HG02610 (cell line): ENCODE measurements at regions not wholly inside any gene's neighbourhood (a gene's known extent, or its start where the extent isn't known, plus 50 kb on each side); places are given as distances from the start of the nearest gene placed in this dataset.
"Not testable (repeated sequence)": the region's sequence is repeated elsewhere in the genome, so short reads cannot be mapped to it uniquely, and the experiment has no call there.

Experiments
- ATAC-seq: cut with Tn5 transposase; IDR thresholded peaks from one replicate; pipeline ENCODE4 v1.9.1; 2021; ENCODE audit warnings: mild to moderate bottlenecking, moderate library complexity; ENCODE audit not compliant: unreplicated experiment

DNA sequence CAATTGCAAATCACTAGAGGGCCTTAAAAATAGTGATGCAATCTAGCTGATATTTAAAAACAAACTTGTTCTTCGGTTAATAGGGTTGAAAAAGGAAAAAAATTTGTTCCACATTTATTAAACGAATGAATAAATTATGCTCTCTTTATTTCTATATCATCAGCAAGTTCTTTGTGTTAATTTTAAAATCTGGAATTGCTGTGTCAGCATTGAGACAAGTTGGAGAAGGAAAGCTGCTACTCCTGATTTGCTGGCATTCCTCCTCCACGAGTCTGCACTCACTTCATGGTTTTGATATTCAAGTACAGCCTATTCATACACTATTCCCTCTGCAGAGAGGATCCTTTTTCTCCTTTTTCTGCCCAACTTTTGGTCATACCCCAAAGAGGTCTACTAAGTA, 117.6 kb downstream of the MRPL39 start:
- ATAC-seq: no peak

DNA sequence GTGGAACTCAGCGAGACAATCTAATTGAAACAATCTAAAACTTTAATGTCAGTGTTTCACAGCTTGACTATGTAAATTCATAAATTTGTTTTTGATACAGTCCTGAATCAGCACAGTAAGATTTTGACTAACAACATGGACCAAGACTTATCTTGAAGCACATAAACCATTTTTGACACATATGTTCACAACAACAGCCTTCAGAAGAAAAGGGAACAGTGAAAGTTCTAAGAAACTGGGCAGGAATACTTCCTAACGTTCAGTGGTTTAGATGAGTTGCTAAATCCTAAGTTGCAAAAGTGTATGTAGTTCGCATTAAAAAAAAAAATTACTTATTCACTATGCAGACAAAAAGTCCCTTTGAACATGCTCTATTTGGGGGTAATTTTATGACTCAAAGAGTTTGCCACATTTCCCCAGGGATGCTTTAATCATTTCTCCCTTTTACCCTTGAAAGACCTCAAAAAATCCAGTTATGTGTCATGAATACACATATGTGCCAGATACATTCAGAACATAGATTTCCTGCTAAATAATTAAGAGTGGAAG, 120.2 kb downstream of the MRPL39 start:
- peak; percentile 79 for ATAC-seq

DNA sequence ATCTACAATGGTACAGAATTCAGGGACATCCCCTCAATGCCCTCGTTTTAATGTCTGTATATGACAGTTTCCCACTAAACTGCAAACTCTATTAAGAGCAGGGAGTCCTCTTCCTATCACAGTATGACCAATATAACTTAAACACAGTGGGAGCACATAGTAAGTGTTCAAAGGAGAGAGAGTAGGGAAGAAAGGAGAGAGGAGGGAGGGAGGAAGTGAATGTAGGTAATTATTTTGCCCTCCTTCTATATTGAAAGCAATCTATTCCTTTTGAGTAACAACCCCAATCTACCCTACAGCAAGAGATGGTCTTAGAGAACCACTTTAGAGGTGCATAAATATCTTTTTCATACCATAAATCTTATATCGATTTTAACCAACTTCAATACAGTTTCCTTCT, 121.4 kb downstream of the MRPL39 start:
- no peak for ATAC-seq

DNA sequence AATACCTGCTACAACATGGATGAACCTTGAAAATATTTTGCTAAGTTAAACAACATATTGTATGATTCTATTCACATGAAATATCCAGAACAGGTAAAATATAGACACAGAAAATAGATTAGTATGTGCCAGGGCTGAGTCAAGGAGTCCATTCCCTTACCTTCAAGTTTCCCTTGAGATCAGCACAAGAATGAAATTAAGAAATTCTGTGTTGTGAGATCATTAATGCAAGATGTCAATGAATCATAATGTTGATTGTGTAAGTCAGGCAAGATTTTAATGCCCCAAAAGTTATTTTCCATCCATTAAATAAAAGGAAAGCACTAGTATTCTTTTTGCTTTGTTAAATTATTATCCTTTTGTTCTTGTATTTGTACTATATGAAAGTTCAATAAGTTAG, 139.4 kb downstream of the MRPL39 start:
- ATAC-seq: no peak

DNA sequence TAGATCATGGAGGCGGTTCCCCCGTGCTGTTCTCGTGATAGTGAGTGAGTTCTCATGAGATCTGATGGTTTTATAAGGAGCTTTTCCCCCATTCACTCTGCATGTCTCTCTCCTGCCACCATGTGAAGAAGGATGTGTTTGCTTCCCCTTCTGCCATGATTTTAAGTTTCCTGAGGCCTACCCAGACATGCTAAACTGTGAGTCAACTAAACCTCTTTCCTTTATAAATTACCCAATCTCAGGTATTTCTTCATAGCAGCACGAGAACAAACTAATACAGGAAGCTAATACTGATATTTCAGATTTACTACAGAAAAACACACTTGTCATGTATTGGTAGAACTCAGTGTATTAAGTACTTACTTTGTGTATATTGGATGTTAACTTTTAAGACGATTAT, 140.2 kb downstream of the MRPL39 start:
- ATAC-seq: not testable (repeated sequence)

DNA sequence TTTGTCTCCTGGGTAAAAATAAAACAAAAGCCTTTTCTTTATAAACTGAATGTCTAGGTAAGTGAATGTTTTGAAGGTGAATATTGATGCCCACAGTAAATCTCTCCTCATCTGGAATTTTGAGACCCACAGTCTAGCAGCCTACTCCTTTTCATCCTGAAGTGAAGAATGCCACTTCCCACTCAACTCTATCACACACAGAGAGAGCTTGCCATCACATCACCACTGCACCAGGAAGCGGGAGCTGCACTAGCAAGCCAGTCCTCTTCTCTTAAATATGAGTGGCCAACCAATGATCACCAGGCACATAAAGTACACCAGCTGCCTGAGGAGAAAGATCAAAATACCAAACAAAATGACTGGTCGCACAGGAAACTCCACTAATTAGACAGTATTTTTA, 140.8 kb downstream of the MRPL39 start:
- no peak for ATAC-seq

DNA sequence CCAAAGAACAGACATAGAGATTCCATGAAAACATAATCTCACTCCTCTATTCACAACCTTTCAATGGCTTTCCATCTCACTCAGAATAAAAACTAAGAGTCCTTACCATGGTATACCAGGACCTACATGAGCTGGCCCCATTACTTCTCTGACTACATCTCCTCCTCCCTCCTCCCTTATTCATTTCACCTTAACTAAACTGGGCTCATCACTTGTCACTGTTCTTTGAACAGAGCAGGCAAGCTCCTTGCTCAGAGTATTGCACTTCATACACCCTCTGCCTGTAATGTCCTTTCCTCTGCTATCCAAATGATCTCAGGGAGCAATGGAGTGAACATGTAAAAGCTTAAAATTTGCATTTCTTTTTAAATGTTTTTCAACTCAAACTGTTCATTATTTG, 142.0 kb downstream of the MRPL39 start:
- peak; percentile 28 for ATAC-seq

DNA sequence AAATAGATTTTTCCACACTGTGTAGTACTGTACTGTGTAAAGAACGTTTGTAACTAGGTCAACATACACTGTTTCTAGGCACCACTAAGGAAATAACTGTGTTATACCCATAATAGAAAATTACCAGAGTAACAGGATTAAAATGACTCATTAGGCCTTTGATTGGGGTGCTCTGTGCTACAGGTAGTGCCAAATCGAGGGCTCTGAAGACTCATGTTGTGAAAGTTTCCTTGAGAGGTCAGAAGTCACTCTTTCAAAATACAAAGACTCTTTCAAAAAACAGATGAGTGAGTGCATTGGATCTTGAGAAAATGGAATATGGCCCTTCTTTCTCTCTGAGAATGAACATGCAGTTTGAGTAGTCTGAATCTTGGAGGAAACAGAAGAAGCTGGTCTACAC, 143.0 kb downstream of the MRPL39 start:
- peak; percentile 78 for ATAC-seq

DNA sequence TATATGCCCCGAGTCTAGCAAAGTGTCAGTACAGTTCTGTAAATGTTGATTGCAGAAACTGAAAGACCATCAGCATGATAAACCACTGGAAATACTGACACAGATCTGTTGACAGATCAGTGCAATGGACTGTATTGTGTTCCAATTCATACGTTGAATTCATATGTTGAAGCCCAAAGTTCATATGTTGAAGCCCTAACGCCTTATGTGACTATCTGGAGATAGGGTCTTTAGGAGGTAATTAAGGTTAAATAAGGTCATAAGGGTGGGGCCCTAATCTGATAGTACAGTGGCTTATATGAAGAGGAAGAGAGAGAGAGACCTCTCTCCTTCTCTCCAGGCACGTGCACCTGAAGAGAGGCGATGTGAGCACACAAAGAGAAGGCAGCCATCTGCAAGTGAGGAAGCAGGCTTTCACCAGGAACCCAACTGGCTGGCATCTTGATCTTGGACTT, 144.7 kb downstream of the MRPL39 start:
- ATAC-seq: peak; percentile 52

DNA sequence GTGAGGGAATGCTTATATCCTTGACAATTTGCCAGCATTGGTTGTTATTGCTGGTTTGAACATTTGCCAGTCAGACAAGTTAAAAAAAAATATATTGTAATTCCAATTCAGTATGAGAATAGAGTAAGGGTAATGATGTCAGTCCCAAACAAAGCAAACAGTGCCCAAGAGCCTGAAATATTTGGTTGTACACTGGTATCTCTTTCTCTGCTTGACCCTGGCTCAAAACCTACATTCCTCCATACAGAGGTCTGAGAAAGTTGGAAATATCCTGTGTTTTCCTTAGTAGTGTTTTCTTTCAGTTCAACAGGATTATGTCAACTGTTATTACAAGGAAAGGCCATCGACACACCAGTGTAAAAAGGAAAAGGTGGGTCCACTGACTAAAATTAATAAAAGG, 145.6 kb downstream of the MRPL39 start:
- no peak for ATAC-seq

DNA sequence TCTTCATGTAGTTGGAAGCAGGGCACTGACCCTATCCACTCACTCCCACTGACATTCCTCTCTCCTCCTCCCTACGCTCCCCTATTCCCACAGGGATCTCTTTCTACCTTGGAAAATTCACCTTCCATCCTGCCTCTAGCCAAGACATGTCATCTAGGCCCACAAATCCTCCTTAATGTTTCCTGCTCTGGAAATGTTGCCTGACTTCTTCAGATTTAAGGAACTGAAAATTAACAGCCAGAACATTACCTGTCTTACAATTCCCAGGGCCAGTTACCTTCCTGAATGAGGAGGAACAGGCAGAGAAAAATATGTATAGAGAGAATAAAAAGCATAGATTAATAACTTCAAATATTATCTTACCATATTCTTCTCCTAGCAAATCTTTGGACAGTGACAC, 147.3 kb downstream of the MRPL39 start:
- ATAC-seq: no peak

DNA sequence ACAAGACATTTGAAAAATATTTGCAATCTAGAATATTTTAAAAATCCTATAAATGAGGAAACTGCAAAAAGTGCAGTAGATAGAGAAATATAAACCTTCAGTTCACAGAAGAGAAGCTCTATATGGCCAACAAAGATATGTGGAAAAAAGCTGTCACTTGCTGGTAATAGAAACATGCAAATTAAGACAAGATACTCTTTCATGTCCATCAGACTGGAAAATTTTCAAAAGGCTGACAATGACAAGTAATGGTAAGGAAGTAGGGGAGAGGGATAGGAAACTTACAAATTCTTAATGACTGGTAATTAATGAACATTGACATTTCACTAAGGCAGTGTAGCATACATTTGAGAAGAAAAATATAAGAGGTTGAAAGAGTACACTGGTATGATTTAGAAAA, 147.9 kb downstream of the MRPL39 start:
- no peak for ATAC-seq

DNA sequence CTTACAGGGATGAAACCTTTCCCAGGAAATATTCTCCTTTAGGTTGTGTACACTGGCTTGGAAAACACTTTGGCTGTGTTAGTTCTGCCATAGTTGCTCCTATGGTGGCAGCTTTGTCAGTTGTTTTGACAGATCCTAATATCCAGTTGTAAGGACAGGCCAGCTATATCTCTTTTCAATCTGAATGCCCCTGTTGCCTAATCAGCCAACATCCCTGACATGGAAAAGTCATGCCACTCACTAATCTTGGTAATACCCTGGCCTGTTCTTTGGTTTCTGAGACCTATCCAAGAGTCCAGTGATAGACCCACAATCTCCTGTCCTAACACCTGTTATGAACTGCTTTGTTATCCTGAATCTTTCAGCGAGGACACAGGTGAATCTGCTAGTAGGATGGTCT, 148.8 kb downstream of the MRPL39 start:
- ATAC-seq: no peak

DNA sequence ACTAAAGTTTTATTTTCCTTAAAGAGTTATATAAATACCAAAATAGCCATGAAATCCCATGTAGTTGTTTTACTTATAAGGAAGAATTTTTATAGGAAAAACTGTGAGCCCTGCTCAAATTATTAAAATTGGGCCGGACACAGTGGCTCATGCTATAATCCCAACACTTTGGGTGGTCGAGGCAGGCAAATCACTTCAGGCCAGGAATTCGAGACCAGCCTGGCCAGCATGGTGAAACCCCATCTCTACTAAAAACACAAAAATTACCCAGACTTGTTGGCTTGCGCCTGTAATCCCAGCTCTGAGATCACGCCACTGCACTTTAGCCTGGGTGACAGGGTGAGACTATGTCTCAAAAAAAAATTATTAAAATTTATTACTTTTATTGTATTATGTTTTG, 149.3 kb downstream of the MRPL39 start:
- no peak for ATAC-seq

DNA sequence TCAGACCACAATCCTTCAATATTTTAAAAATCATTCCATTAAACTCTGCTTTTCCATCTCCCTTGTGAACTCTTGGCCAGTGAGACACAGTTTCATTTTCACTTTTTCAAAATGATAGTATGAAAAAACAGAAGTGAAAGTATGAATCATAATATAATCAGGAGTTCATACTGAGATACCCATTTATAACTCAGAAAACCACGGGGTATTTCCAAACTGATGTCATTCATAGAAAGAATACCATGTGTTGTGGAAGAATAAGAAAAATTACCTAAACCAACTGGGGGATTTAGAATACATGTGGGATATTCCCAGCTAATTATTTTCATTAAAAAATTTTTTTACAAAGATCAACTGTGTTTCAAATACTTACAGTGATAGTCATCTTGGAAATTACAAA, 149.9 kb downstream of the MRPL39 start:
- ATAC-seq: peak; percentile 45

DNA sequence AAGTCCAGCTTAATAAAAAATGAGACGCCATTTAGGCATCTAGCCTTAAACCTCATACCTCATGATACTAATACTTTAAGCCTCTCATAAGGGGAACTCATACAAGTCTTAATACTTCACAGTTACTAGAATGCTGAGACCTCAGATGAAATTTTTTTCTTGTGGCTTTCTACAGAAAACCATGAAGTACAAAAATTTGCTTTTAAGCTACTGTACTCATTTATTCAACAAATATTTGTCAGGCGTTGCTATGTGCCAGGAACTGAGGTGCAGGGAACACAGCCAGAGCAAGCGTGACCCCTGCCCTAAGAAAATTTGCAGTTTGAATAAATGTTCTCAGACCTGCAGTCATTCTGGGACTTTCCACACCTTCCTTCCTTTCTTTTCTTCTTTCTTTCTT, 150.6 kb downstream of the MRPL39 start:
- ATAC-seq: peak; percentile 71

DNA sequence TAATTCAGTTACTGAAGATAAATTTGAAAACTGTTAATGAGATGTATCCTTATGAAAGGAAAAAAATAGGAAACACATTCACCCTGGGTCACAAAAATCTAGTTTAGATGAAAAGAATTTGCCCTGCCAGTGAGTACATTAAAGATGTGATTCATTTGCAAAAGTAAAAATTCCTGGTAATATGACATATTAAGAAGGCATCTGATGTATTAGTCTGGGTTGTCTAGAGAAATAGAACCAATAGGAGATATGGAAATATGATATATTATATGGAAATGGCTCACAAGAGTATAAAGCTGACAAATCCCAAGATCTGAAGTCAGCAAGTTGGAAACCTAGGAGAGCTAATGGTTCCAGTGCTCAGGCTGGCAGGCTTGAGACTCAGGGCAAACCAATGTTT, 153.8 kb downstream of the MRPL39 start:
- no peak for ATAC-seq

DNA sequence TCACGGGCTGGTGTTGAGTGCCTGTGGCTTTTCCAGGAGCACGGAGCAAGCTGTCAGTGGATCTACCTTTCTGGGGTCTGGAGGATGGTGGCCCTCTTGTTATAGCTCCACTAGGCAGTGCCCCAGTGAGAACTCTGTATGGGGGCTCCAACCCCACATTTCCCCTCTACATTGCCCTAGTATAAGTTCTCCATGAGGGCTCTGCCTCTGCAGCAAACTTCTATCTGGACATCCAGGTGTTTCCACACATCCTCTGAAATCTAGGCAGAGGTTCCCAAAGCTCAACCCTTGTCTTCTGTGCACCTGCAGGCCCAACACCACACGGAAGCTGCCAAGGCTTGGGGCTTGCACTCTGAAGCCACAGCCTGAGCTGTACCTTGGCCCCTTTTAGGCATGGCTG, 157.3 kb downstream of the MRPL39 start:
- ATAC-seq: no peak

DNA sequence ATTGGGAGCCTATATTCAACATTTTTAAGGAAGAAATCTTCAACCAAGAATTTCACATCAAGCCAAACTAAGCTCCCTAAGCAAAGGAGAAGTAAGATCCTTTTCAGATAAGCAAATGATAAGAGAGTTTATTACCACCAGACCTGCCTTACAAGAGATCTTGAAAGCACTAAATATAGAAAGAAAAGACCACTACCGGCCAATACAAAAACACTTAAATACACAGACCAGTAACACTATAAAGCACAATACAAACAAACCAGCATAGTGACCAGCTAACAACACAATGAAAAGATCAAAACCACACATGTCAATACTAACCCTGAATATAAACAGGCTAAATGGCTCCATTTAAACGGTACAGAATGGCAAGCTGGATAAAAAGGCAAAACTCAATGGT, 165.4 kb downstream of the MRPL39 start:
- ATAC-seq: no peak

DNA sequence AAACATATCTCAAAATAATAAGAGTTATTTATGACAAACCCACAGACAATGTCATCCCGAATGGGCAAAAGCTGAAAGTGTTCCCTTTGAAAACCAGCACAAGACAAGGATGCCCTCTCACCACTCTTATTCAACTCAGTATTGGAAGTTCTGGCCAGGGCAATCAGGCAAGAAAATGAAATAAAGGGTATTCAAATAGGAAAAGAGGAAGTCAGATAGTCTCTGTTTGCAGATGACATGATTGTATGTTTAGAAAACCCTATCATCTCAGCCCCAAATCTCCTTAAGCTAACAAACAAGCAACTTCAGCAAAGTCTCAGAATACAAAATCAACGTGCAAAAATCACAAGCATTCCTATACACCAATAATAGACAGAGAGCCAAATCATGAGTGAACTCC, 169.8 kb downstream of the MRPL39 start:
- ATAC-seq: not testable (repeated sequence)

DNA sequence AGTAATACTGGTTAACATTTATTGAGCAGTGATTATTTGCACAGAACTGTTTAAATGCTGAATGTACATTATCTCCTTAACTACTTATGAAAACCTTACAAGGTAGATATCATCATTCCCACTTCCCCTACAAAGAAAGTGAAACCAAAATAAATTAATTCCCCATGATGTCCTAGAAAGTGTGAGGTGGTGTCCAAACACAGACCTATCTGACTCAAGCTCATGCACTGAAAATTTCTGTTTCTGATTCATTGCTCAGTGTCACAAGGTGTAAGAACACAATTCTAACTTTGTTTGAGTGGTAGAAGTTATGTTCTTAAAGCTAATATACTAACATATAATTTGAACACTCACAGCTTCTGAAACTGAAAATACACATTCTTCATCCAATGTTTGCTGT, 178.7 kb downstream of the MRPL39 start:
- ATAC-seq: peak; percentile 64

DNA sequence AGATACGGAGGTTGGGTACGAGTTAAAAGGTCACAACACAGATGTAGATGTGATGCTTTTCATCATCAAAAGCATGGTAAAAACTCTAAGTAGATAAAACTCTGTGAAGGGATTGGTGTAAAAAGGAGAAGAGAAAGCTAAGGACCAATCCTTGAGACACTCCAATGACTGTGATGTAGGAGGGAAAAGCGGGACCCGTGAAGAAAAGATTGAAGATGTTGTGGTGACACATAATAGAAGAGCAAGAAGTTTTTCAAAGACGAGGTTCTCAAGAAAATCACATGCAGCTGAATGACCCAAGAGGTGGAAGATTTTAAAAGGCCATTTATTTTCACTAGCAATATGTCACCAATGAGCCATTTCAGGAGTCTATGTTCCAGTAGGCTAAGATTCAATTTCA, 179.5 kb downstream of the MRPL39 start:
- no peak for ATAC-seq

DNA sequence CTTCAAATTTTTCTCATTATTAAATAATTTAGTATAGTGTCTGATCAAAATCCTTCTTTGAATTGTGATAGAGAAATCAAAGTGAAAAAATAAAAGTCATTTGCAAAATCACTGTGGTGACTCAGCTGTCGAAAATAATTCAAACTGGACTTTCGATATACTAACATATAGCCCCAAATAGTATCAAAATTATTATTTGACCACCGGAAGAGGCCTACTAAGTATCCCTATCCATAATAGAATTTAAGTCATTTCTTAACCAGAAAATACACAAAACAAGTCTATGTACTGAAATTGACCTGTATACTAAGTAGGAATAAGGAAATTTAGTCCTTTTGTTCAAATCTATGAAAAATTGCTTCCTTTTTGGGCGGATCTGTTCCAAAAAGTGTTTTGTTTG, 180.7 kb downstream of the MRPL39 start:
- no peak for ATAC-seq

DNA sequence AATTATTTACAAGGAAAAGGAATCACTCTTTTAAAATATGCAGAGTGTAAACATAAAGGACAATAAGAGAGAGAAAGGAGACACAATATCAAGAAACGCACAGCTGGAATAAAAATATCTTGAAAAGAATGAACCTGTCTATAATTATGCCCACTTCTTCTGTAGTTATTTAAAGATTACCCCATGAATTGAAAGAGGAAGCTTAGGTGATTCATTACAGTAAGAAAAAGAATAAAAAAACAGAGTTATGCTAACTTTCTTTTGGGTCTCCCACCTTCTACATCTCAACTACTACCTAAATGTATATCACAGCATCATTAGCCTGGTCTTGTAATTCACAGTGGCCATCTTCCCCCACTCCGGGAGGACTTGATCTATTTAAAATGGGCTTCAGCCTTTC, 182.1 kb downstream of the MRPL39 start:
- ATAC-seq: peak; percentile 18
